H1 (cell line): ENCODE measurements at regions not wholly inside any gene's neighbourhood (a gene's known extent, or its start where the extent isn't known, plus 50 kb on each side); places are given as distances from the start of the nearest gene placed in this dataset.

Experiments used
- CTCF ChIA-PET: fragments of 300-600 bp; sonication (Branson Sonifier 250); formaldehyde crosslinking; loops from one replicate; lab custom pipeline; 2021; ENCODE audit not compliant: partially characterized antibody; lab: Charles Lee
- POLR2A ChIA-PET: fragments of 300-600 bp; sonication (Branson Sonifier 250); formaldehyde crosslinking; loops from one replicate; lab custom pipeline; 2021; ENCODE audit warnings: inconsistent platforms; ENCODE audit not compliant: partially characterized antibody; lab: Charles Lee
- DNase-seq, 2 experiments: peaks; one replicate each; pipeline versions ENCODE4 v3.0.0 to v3.0.0-alpha.2; 2010 to 2022; ENCODE audit warnings: low spot score in 2 of 2, low read depth in 1 of 2, mixed read lengths in 1 of 2
- FAIRE-seq: peaks from 2 replicates; lab custom pipeline; 2011; peaks lifted over from hg19 to GRCh38; lab: Jason Lieb, UNC
- H2AFZ ChIP-seq: 2 replicates; pipeline ENCODE4 v1.8.1; 2012; ENCODE audit warnings: low read length, inconsistent platforms
- H2AK5ac ChIP-seq: 2 replicates; pipeline ENCODE4 v1.6.1; 2013; ENCODE audit warnings: low read depth, low read length
- H2BK120ac ChIP-seq: replicated peaks from 2 replicates; pipeline ENCODE3; 2013; ENCODE audit warnings: low read depth, low read length, inconsistent platforms
- H2BK12ac ChIP-seq: 2 replicates; pipeline ENCODE4 v1.6.1; 2013; ENCODE audit warnings: low read depth, low read length
- H2BK15ac ChIP-seq: 2 replicates; pipeline ENCODE4 v1.6.1; 2013; ENCODE audit warnings: low read length
- H2BK20ac ChIP-seq: 2 replicates; pipeline ENCODE4 v1.6.1; 2013; ENCODE audit warnings: low read length
- H2BK5ac ChIP-seq: 2 replicates; pipeline ENCODE4 v1.6.1; 2013; ENCODE audit warnings: low read depth, low read length
- H3K14ac ChIP-seq: 2 replicates; pipeline ENCODE4 v1.6.1; 2013; ENCODE audit warnings: inconsistent platforms; ENCODE audit not compliant: insufficient read length
- H3K18ac ChIP-seq: 2 replicates; pipeline ENCODE4 v1.6.1; 2013; ENCODE audit warnings: low read length; ENCODE audit errors: extremely low read depth
- H3K23ac ChIP-seq: 2 replicates; pipeline ENCODE4 v1.6.1; 2013; ENCODE audit warnings: inconsistent platforms; ENCODE audit not compliant: insufficient read length
- H3K23me2 ChIP-seq: 2 replicates; pipeline ENCODE4 v1.6.1; 2013; ENCODE audit warnings: low read depth, low read length
- H3K27ac ChIP-seq: 2 replicates; pipeline ENCODE4 v1.6.1; 2011; ENCODE audit warnings: low read depth, low read length, inconsistent platforms
- H3K27me3 ChIP-seq, 4 experiments: replicated peaks in 1 of 4; 1 replicate in 1 of 4; 2 replicates in 3 of 4; pipeline versions ENCODE4 v1.6.1 to v1.8.1; 2011 to 2013; ENCODE audit warnings: low read length in 3 of 4, mild to moderate bottlenecking in 3 of 4, inconsistent platforms in 2 of 4, mixed read lengths in 2 of 4, moderate library complexity in 1 of 4; ENCODE audit not compliant: control insufficient read depth in 3 of 4, insufficient read depth in 3 of 4; ENCODE audit errors: extremely low read depth in 1 of 4
- H3K36me3 ChIP-seq, 4 experiments: 2 replicates each; pipeline versions ENCODE4 v1.6.1 to v1.8.1; 2011 to 2013; ENCODE audit warnings: mild to moderate bottlenecking in 4 of 4, low read length in 3 of 4, moderate library complexity in 2 of 4, control low read depth in 1 of 4, inconsistent platforms in 1 of 4; ENCODE audit not compliant: insufficient read depth in 4 of 4, control insufficient read depth in 2 of 4
- H3K4ac ChIP-seq: replicated peaks from 2 replicates; pipeline ENCODE3; 2013; ENCODE audit warnings: low read length, low read depth, mixed read lengths, inconsistent platforms; ENCODE audit not compliant: insufficient read length
- H3K4me1 ChIP-seq, 4 experiments: replicated peaks in 1 of 4; 1 replicate in 1 of 4; 2 replicates in 3 of 4; pipeline versions ENCODE4 v1.6.1 to v1.8.1; 2011 to 2013; ENCODE audit warnings: low read length in 3 of 4, inconsistent platforms in 2 of 4, mixed read lengths in 1 of 4; ENCODE audit not compliant: insufficient read depth in 4 of 4, control insufficient read depth in 3 of 4
- H3K4me2 ChIP-seq, 2 experiments: 2 replicates each; pipeline versions ENCODE4 v1.6.1 to v1.8.1; 2011 to 2013; ENCODE audit warnings: low read depth in 2 of 2, low read length in 2 of 2, control low read depth in 1 of 2, inconsistent platforms in 1 of 2, mild to moderate bottlenecking in 1 of 2; ENCODE audit not compliant: insufficient read depth in 1 of 2
- H3K4me3 ChIP-seq, 4 experiments: fragments of 200-600, 300-600 bp in 1 of 4; sonication (generic), shearing (Covaris generic), sonication (Bioruptor Twin) in 1 of 4; 2 replicates each; pipeline versions ENCODE4 v1.5.1 to v1.8.1; 2011 to 2016; ENCODE audit warnings: low read length in 4 of 4, low read depth in 3 of 4, control low read depth in 2 of 4, inconsistent platforms in 2 of 4, mild to moderate bottlenecking in 2 of 4, mixed read lengths in 1 of 4, moderate library complexity in 1 of 4; ENCODE audit not compliant: insufficient read depth in 2 of 4; ENCODE audit errors: extremely low read depth in 1 of 4
- H3K56ac ChIP-seq: replicated peaks from 2 replicates; pipeline ENCODE3; 2013; ENCODE audit warnings: low read depth, mild to moderate bottlenecking, mixed read lengths, low read length, inconsistent platforms; ENCODE audit not compliant: insufficient read length
- H3K79me1 ChIP-seq: 2 replicates; pipeline ENCODE4 v1.6.1; 2013; ENCODE audit warnings: low read depth, low read length, control low read depth
- H3K79me2 ChIP-seq, 2 experiments: 2 replicates each; pipeline versions ENCODE4 v1.6.1 to v1.8.1; 2012 to 2013; ENCODE audit warnings: low read length in 2 of 2, mild to moderate bottlenecking in 2 of 2, inconsistent platforms in 1 of 2; ENCODE audit not compliant: insufficient read depth in 2 of 2, control insufficient read depth in 1 of 2
- H3K9ac ChIP-seq, 4 experiments: replicated peaks in 1 of 4; 1 replicate in 1 of 4; 2 replicates in 3 of 4; pipeline versions ENCODE4 v1.6.1 to v1.8.1; 2011 to 2013; ENCODE audit warnings: low read depth in 3 of 4, low read length in 3 of 4, control low read depth in 2 of 4, mild to moderate bottlenecking in 2 of 4, moderate library complexity in 2 of 4, inconsistent platforms in 1 of 4; ENCODE audit errors: extremely low read depth in 1 of 4
- H3K9me3 ChIP-seq, 2 experiments: 2 replicates each; pipeline versions ENCODE4 v1.6.1 to v1.8.1; 2012 to 2013; ENCODE audit warnings: mild to moderate bottlenecking in 2 of 2, moderate library complexity in 2 of 2, control low read depth in 1 of 2, inconsistent platforms in 1 of 2, low read depth in 1 of 2, low read length in 1 of 2, mixed read lengths in 1 of 2; ENCODE audit not compliant: insufficient read depth in 2 of 2
- H4K20me1 ChIP-seq, 2 experiments: replicated peaks in 1 of 2; 2 replicates each; pipeline versions ENCODE3 to v1.8.1; 2011 to 2013; ENCODE audit warnings: inconsistent platforms in 2 of 2, low read length in 2 of 2, mild to moderate bottlenecking in 1 of 2; ENCODE audit not compliant: insufficient read depth in 2 of 2, control insufficient read depth in 1 of 2
- H4K5ac ChIP-seq: 2 replicates; pipeline ENCODE4 v1.6.1; 2013; ENCODE audit warnings: low read length, low read depth, mixed read lengths, inconsistent platforms; ENCODE audit not compliant: insufficient read length
- H4K8ac ChIP-seq: 2 replicates; pipeline ENCODE4 v1.8.0; 2013; ENCODE audit warnings: mild to moderate bottlenecking, moderate library complexity, low read length, inconsistent platforms; ENCODE audit not compliant: insufficient read depth; ENCODE audit errors: extremely low read depth
- H4K91ac ChIP-seq: replicated peaks from 2 replicates; pipeline ENCODE3; 2013; ENCODE audit warnings: low read length, mixed read lengths, inconsistent platforms; ENCODE audit not compliant: insufficient read length
- CEBPB ChIP-seq: IDR thresholded peaks from 2 replicates; pipeline ENCODE4 v1.6.1; 2012; ENCODE audit warnings: low read depth, low read length
- CREB1 ChIP-seq: IDR thresholded peaks from 2 replicates; pipeline ENCODE4 v1.6.1; 2012; ENCODE audit warnings: inconsistent platforms
- EP300 ChIP-seq, 2 experiments: IDR thresholded peaks; 1 replicate in 1 of 2; 2 replicates in 1 of 2; pipeline ENCODE4 v1.6.1; 2011 to 2012; ENCODE audit warnings: low read depth in 2 of 2, low read length in 2 of 2, mild to moderate bottlenecking in 2 of 2, borderline replicate concordance in 1 of 2, inconsistent platforms in 1 of 2, moderate library complexity in 1 of 2
- FOSL1 ChIP-seq: IDR thresholded peaks from 2 replicates; pipeline ENCODE4 v1.6.1; 2011; ENCODE audit warnings: mild to moderate bottlenecking, low read depth, low read length, moderate library complexity; ENCODE audit not compliant: insufficient read depth
- JUN ChIP-seq: IDR thresholded peaks from 2 replicates; pipeline ENCODE4 v1.6.1; 2011; ENCODE audit warnings: low read depth, mild to moderate bottlenecking, improper control_type of control experiment, low read length
- PHF8 ChIP-seq: fragments of 200-600 bp; sonication (generic); conservative IDR thresholded peaks from 2 replicates; pipeline ENCODE4 v1.7.1; 2012; ENCODE audit warnings: low read depth, mild to moderate bottlenecking, inconsistent platforms, low read length, moderate library complexity
- POLR2A ChIP-seq, 2 experiments: IDR thresholded peaks; 1 replicate in 1 of 2; 2 replicates in 1 of 2; pipeline ENCODE4 v1.6.1; 2011; ENCODE audit warnings: low read depth in 2 of 2, low read length in 2 of 2, mild to moderate bottlenecking in 2 of 2; ENCODE audit errors: control extremely low read depth in 1 of 2
- RBBP5 ChIP-seq: IDR thresholded peaks from 2 replicates; pipeline ENCODE4 v1.7.1; 2012; ENCODE audit warnings: low read depth, mild to moderate bottlenecking, inconsistent platforms, low read length, moderate library complexity, borderline replicate concordance
- RFX5 ChIP-seq: IDR thresholded peaks from 2 replicates; pipeline ENCODE4 v1.6.1; 2011; ENCODE audit warnings: low read depth, low read length, improper control_type of control experiment, borderline replicate concordance
- RNF2 ChIP-seq: fragments of 200-900, 300-1000 bp; sonication (generic); IDR thresholded peaks from 2 replicates; pipeline ENCODE4 v1.7.1; 2016; ENCODE audit warnings: borderline replicate concordance, low read depth, mild to moderate bottlenecking, antibody characterized with exemption, low read length; ENCODE audit not compliant: poor library complexity, severe bottlenecking; ENCODE audit errors: missing control alignments
- RXRA ChIP-seq: IDR thresholded peaks from 2 replicates; pipeline ENCODE4 v1.6.1; 2011; ENCODE audit warnings: low read depth, mild to moderate bottlenecking, low read length, moderate library complexity; ENCODE audit not compliant: insufficient read depth
- SP2 ChIP-seq: IDR thresholded peaks from 2 replicates; pipeline ENCODE4 v1.6.1; 2012; ENCODE audit warnings: mild to moderate bottlenecking, low read length, inconsistent platforms
- TAF1 ChIP-seq: IDR thresholded peaks from 2 replicates; pipeline ENCODE4 v1.6.1; 2011; ENCODE audit warnings: mild to moderate bottlenecking, low read depth, low read length
- TBP ChIP-seq: IDR thresholded peaks from 2 replicates; pipeline ENCODE4 v1.6.1; 2011; ENCODE audit warnings: low read depth, low read length, improper control_type of control experiment
- TCF12 ChIP-seq: IDR thresholded peaks from 2 replicates; pipeline ENCODE4 v1.6.1; 2011; ENCODE audit warnings: low read depth, mild to moderate bottlenecking, low read length
- TEAD4 ChIP-seq: IDR thresholded peaks from 2 replicates; pipeline ENCODE4 v1.6.1; 2012; ENCODE audit warnings: low read depth, low read length, inconsistent platforms, mixed read lengths
- WGBS, 2 experiments: shearing (Covaris generic) in 1 of 2; methylation state at CpG; one replicate each; pipeline versions ENCODE4 v1.1.6 to v1.1.7; 2013 to 2015; ENCODE audit warnings: low lambda C conversion rate in 2 of 2, mixed read lengths in 2 of 2, inconsistent platforms in 1 of 2, low coverage in 1 of 2, missing lambda C conversion rate in 1 of 2; ENCODE audit not compliant: insufficient replicate concordance in 2 of 2, insufficient coverage in 1 of 2, insufficient read length in 1 of 2; ENCODE audit errors: extremely low coverage in 1 of 2, missing lambda C conversion rate in 1 of 2; 5-methylcytosine and 5-hydroxymethylcytosine counted together

DNA sequence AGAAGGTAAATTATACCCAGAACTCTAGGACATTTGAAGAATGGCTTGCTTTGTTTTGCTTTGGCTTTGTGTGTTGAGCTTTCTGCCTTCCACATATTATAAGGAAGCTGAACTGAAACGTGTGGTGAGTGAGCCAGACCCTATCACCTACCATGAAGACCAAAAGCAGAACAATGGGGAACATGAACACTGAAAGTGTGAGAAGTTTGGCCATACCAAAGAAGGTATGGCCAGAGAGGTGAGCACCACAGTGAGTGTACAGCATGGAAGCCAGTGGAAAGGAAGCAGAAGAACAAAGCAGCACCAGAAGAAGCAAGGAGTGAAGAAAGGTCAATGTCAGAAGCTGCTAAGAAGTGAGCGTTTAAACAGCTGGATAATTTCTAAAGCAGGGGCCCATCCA, 59.7 kb upstream of the CCDC71L start:
- Histone ChIP-seq H2AK5ac (no peak overlapping the region), H4K5ac (no peak overlapping the region), H3K23me2 (no peaks in the 10 kb centered on the region), H3K27me3 (no peaks in the 10 kb centered on the region; a peak in 1 of 7 replicates), H2BK12ac (no peak overlapping the region), H3K4me1 (peaks cover 0 to 2% (median 0%) of the 10 kb centered on the region in 4 experiments; a peak in 1 of 7 replicates), H3K36me3 (no peaks in the 10 kb centered on the region), H3K79me2 (no peaks in the 10 kb centered on the region), H3K79me1 (no peaks in the 10 kb centered on the region), H4K8ac (no peak overlapping the region), H3K4ac (no peak overlapping the region), H3K4me3 (no peak overlapping the region), H3K23ac (no peak overlapping the region), H4K20me1 (no peaks in the 10 kb centered on the region), H3K27ac (no peak overlapping the region), H2BK5ac (no peak overlapping the region), H3K9me3 (no peaks in the 10 kb centered on the region), H4K91ac (no peak overlapping the region), H3K9ac (no peak overlapping the region), H2BK120ac (no peak overlapping the region), H3K14ac (no peak overlapping the region), H3K18ac (no peak overlapping the region), H2AFZ (no peak overlapping the region), H2BK15ac (no peak overlapping the region), H3K4me2 (no peak overlapping the region), H3K56ac (no peak overlapping the region), H2BK20ac (no peak overlapping the region)
- ChIA-PET CTCF (interaction anchor here (0.8 to 1.7 kb wide), 6 partner anchors 11 to 544 kb away, joined by 3 to 7 read pairs (median 4); no protein-coding TSS in a partner anchor), POLR2A (no interaction called here)
- DNase-seq (no peak), FAIRE-seq (no peak)
- 87% methylated on average over 2 of the region's 2 CpGs; no CpG with 5 or more reads in 1 of the 2 experiments for WGBS, 2 experiments
- no peak for TF ChIP-seq PHF8
- TF ChIP-seq TCF12, result no peak
- no peak for TF ChIP-seq POLR2A (IDR thresholded peaks at IDR 0.05; ENCODE audit: control extremely low read depth in 1 of 2, low read depth in 2 of 2, low read length in 2 of 2)
- no peak for TF ChIP-seq RXRA
- TF ChIP-seq RBBP5, result no peak
- TF ChIP-seq SP2, result no peak
- no peak for TF ChIP-seq RFX5
- TF ChIP-seq TAF1, result no peak
- TF ChIP-seq FOSL1, result no peak
- TF ChIP-seq CEBPB, result no peak
- TF ChIP-seq TEAD4, result no peak
- TF ChIP-seq CREB1, result no peak
- TF ChIP-seq JUN, result no peak
- no peak for TF ChIP-seq TBP
- TF ChIP-seq EP300 (IDR thresholded peaks at IDR 0.05; ENCODE audit: borderline replicate concordance in 1 of 2, low read depth in 2 of 2, low read length in 2 of 2), result no peak
- TF ChIP-seq RNF2, result no peak
